BE2C (cell line): ENCODE measurements at regions not wholly inside any gene's neighbourhood (a gene's known extent, or its start where the extent isn't known, plus 50 kb on each side); places are given as distances from the start of the nearest gene placed in this dataset.
"Not testable (repeated sequence)": the region's sequence is repeated elsewhere in the genome, so short reads cannot be mapped to it uniquely, and the experiment has no call there.

Source experiments
- DNase-seq: peaks from one replicate; pipeline ENCODE4 v3.0.0-alpha.2; 2020
- H3K27me3 ChIP-seq: fragments of 250-450 bp; sonication (Bioruptor Pico); 2 replicates; pipeline ENCODE4 v1.5.1; 2020; ENCODE audit warnings: mild to moderate bottlenecking
- H3K36me3 ChIP-seq: fragments of 250-450 bp; sonication (Bioruptor Pico); 2 replicates; pipeline ENCODE4 v1.5.1; 2020; ENCODE audit warnings: mild to moderate bottlenecking
- H3K4me1 ChIP-seq: fragments of 250-450 bp; sonication (Bioruptor Pico); 2 replicates; pipeline ENCODE4 v1.5.1; 2020
- H3K4me3 ChIP-seq: 2 replicates; pipeline ENCODE4 v1.5.1; 2011; ENCODE audit warnings: low read depth, low read length
- H3K9me3 ChIP-seq: fragments of 250-450 bp; sonication (Bioruptor Pico); 2 replicates; pipeline ENCODE4 v1.5.1; 2020
- TF ChIP-seq, protein P1 (sequence below): IDR thresholded peaks from 2 replicates; pipeline ENCODE4 v1.5.1; 2012; ENCODE audit warnings: mild to moderate bottlenecking, low read depth, low read length

DNA sequence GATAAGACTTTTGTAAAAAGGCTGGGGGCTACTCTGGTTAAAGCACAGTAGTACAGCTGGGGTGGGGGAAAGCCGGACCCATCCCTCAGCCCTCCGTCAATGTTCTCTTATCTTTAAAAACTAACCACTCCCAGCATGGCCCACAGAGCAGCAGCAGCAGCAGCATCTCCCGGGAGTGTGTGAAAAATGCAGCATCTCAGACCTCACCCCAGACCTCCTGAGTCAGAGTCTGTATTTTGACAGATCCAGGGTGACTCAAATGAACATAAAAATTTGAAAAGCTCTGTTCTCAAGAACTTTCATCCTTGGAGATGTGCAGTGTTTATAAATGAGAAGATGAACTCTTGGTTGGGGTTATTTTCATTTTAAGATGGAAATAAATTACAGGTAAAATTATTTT is 277.7 kb upstream of the ECI2 start:
- TF ChIP-seq, protein P1, sequence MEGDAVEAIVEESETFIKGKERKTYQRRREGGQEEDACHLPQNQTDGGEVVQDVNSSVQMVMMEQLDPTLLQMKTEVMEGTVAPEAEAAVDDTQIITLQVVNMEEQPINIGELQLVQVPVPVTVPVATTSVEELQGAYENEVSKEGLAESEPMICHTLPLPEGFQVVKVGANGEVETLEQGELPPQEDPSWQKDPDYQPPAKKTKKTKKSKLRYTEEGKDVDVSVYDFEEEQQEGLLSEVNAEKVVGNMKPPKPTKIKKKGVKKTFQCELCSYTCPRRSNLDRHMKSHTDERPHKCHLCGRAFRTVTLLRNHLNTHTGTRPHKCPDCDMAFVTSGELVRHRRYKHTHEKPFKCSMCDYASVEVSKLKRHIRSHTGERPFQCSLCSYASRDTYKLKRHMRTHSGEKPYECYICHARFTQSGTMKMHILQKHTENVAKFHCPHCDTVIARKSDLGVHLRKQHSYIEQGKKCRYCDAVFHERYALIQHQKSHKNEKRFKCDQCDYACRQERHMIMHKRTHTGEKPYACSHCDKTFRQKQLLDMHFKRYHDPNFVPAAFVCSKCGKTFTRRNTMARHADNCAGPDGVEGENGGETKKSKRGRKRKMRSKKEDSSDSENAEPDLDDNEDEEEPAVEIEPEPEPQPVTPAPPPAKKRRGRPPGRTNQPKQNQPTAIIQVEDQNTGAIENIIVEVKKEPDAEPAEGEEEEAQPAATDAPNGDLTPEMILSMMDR = no peak
- H3K4me3 ChIP-seq = no peak overlapping the region
- H3K9me3 ChIP-seq = no peaks in the 10 kb centered on the region
- H3K36me3 ChIP-seq = no peaks in the 10 kb centered on the region
- no peak for DNase-seq
- no peaks in the 10 kb centered on the region for H3K4me1 ChIP-seq
- no peaks in the 10 kb centered on the region for H3K27me3 ChIP-seq

DNA sequence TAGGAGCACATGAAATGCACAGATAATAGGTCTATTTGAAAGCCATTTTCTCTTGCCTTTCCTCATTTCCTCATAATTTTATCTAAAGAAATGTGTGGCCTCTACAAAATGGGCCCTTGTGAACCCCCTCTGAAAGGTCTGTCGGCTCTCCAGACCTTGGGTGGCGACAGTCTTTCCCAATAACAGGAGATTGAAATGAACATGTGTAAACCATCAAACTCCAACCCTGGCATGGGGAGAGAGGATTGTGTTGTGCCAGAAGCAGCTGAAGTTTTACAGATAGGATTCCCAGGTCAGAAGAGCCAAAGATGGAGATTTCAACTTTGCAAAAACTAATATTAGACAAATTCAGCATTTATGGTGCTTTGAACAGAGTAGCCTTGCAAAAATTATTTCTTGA is 277.1 kb upstream of the ECI2 start:
- Histone ChIP-seq H3K36me3 (no peaks in the 10 kb centered on the region), H3K27me3 (no peaks in the 10 kb centered on the region), H3K9me3 (no peaks in the 10 kb centered on the region), H3K4me1 (no peaks in the 10 kb centered on the region), H3K4me3 (no peak overlapping the region)
- TF ChIP-seq, protein P1 = no peak
- no peak for DNase-seq

DNA sequence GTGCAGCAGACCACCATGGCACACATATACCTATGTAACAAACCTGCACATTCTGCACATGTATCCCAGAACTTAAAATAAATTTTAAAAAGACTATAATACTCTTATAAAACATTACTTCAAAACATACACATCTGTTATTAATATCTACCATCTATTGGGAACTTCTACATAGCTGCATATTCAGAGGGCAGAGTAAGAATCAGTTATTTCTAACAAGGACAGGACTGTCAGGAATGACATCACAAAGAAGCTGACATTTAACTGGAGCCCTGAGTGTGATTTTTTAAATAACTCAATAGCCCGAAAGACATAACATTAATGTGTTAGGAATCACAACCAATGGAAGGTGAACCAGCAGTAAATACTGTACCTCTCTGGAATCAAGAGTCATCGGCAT is 276.7 kb upstream of the ECI2 start:
- no peaks in the 10 kb centered on the region for H3K36me3 ChIP-seq
- no peaks in the 10 kb centered on the region for H3K4me1 ChIP-seq
- TF ChIP-seq, protein P1 = no peak
- DNase-seq = no peak
- no peak overlapping the region for H3K4me3 ChIP-seq
- no peaks in the 10 kb centered on the region for H3K27me3 ChIP-seq
- H3K9me3 ChIP-seq = no peaks in the 10 kb centered on the region

- not testable (repeated sequence) for H3K36me3 ChIP-seq, H3K9me3 ChIP-seq, DNase-seq, H3K27me3 ChIP-seq, H3K4me3 ChIP-seq, H3K4me1 ChIP-seq
Measured at GRCh38 chr6:4407710-4408109, 272.3 kb upstream of the ECI2 start.

GRCh38 chr6:4405621-4406212 is 270.3 kb upstream of the ECI2 start:
- TF ChIP-seq, protein P1 = no peak
- Histone ChIP-seq H3K27me3 (no peaks in the 10 kb centered on the region), H3K9me3 (no peaks in the 10 kb centered on the region), H3K36me3 (no peaks in the 10 kb centered on the region), H3K4me1 (no peaks in the 10 kb centered on the region), H3K4me3 (no peak overlapping the region)
- DNase-seq = no peak

DNA sequence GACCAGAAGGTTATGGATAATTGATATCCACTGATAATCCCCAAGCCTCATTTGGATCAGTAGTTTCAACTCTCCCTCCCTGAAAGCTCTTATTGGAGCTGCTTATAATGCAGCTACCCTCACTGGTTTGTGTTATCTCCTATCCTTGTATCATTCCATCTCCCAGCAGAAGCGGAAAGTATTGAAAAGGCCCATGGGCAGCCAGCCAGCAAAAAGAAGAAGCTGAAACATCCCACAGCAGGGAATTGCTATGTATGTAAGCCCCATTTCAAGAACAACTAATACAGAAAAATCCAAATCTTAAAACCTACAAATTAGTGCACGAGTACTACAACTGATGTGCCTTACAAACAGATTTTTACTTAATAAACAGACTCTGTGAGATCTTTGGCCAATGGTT is 269.0 kb upstream of the ECI2 start:
- no peaks in the 10 kb centered on the region for H3K27me3 ChIP-seq
- no peaks in the 10 kb centered on the region for H3K4me1 ChIP-seq
- H3K36me3 ChIP-seq = no peaks in the 10 kb centered on the region
- TF ChIP-seq, protein P1 = no peak
- no peak for DNase-seq
- H3K4me3 ChIP-seq = no peak overlapping the region
- no peaks in the 10 kb centered on the region for H3K9me3 ChIP-seq

DNA sequence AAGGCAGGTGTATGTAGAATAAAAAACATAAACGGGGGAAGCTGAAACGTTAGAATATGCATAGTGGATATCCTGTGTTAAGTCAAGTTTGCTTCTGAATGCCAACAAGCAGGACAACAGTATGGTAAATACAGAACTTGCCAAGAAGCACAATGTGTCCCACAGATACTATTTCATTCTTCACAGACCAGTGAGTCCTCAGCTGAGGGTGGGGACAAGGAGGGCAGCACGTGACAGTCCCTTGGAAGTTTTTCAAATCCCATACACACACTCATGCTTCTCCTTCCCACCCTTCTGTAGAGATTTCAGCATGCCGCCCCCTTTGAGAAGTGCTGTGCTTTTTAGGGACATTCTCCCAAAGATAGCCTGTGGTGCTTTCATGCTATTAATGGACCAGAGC is 268.5 kb upstream of the ECI2 start:
- no peaks in the 10 kb centered on the region for H3K36me3 ChIP-seq
- H3K27me3 ChIP-seq = no peaks in the 10 kb centered on the region
- no peak for DNase-seq
- no peak overlapping the region for H3K4me3 ChIP-seq
- TF ChIP-seq, protein P1 = no peak
- H3K4me1 ChIP-seq = no peaks in the 10 kb centered on the region
- no peaks in the 10 kb centered on the region for H3K9me3 ChIP-seq
